ENCODE measurements at regions not wholly inside any gene's neighbourhood (a gene's known extent, or its start where the extent isn't known, plus 50 kb on each side); places are given as distances from the start of the nearest gene placed in this dataset.

DNA sequence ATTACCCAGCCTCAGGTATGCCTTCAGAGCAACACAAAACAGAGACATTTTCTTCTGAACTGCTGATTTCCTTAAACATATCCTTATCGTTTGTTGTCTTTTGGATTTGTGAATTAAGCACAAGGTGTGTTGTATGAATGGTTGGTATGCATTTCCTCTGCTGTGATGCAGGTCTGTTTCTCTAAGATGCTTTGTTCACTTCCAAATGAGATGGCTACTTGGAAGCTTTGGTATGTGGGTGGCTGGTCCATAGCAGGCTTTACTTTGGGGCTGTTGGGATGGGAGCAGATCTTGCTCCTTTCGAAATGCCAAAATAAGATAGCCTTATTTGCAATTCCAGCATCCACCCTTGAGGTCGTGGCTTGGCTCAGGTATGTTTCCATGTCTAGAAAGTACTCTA, 257.2 kb downstream of the INSIG2 start (continued):
- TF ChIP-seq CUX1 (IDR thresholded peaks at IDR 0.05; ENCODE audit: insufficient replicate concordance, low read depth, low read length) (no peak), CHD1 (IDR thresholded peaks at IDR 0.05; ENCODE audit: low read depth, low read length) (no peak), KLF5 (IDR thresholded peaks at IDR 0.05; ENCODE audit: partially characterized antibody) (no peak), SUPT20H (IDR thresholded peaks at IDR 0.05; ENCODE audit: borderline replicate concordance, control insufficient read depth, low read depth, low read length) (no peak), TAF1 (IDR thresholded peaks at IDR 0.05; ENCODE audit: borderline replicate concordance, low read depth, low read length) (no peak), HDGF (IDR thresholded peaks at IDR 0.05) (no peak), ZNF592 (IDR thresholded peaks at IDR 0.05) (no peak), POLR2AphosphoS5 (IDR thresholded peaks at IDR 0.05; ENCODE audit: low read length) (no peak)
- TF ChIP-seq, protein P1, sequence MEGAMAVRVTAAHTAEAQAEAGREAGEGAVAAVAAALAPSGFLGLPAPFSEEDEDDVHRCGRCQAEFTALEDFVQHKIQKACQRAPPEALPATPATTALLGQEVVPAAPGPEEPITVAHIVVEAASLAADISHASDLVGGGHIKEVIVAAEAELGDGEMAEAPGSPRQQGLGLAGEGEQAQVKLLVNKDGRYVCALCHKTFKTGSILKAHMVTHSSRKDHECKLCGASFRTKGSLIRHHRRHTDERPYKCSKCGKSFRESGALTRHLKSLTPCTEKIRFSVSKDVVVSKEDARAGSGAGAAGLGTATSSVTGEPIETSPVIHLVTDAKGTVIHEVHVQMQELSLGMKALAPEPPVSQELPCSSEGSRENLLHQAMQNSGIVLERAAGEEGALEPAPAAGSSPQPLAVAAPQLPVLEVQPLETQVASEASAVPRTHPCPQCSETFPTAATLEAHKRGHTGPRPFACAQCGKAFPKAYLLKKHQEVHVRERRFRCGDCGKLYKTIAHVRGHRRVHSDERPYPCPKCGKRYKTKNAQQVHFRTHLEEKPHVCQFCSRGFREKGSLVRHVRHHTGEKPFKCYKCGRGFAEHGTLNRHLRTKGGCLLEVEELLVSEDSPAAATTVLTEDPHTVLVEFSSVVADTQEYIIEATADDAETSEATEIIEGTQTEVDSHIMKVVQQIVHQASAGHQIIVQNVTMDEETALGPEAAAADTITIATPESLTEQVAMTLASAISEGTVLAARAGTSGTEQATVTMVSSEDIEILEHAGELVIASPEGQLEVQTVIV (IDR thresholded peaks at IDR 0.05; ENCODE audit: borderline replicate concordance, partially characterized antibody), result no peak
- TF ChIP-seq, protein P2, sequence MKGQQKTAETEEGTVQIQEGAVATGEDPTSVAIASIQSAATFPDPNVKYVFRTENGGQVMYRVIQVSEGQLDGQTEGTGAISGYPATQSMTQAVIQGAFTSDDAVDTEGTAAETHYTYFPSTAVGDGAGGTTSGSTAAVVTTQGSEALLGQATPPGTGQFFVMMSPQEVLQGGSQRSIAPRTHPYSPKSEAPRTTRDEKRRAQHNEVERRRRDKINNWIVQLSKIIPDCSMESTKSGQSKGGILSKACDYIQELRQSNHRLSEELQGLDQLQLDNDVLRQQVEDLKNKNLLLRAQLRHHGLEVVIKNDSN (IDR thresholded peaks at IDR 0.05; ENCODE audit: borderline replicate concordance, extremely low read length, insufficient read depth, low read depth, low read length), result no peak
- TF ChIP-seq, protein P3, sequence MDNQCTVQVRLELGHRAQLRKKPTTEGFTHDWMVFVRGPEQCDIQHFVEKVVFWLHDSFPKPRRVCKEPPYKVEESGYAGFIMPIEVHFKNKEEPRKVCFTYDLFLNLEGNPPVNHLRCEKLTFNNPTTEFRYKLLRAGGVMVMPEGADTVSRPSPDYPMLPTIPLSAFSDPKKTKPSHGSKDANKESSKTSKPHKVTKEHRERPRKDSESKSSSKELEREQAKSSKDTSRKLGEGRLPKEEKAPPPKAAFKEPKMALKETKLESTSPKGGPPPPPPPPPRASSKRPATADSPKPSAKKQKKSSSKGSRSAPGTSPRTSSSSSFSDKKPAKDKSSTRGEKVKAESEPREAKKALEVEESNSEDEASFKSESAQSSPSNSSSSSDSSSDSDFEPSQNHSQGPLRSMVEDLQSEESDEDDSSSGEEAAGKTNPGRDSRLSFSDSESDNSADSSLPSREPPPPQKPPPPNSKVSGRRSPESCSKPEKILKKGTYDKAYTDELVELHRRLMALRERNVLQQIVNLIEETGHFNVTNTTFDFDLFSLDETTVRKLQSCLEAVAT (IDR thresholded peaks at IDR 0.05), result no peak

Measured in GM12878 (cell line).